Gastrocnemius medialis (tissue), 4 donors: ENCODE measurements at regions not wholly inside any gene's neighbourhood (a gene's known extent, or its start where the extent isn't known, plus 50 kb on each side); places are given as distances from the start of the nearest gene placed in this dataset.
"Not testable (repeated sequence)": the region's sequence is repeated elsewhere in the genome, so short reads cannot be mapped to it uniquely, and the experiment has no call there.

Source experiments
- ATAC-seq, 2 donors: fragments of 150-250 bp; one replicate each; pipeline ENCODE4 v1.9.1; 2016
- DNase-seq, 2 donors: peaks; one replicate each; pipeline ENCODE4 v3.0.0-alpha.2; 2019
- H3K27ac ChIP-seq, 4 donors: fragments of 200-600 bp; sonication (generic); 1 replicate in 1 of 4; 2 replicates in 3 of 4; pipeline ENCODE4 v1.5.1; 2016 to 2018; ENCODE audit warnings: mild to moderate bottlenecking in 2 of 4, moderate library complexity in 1 of 4
- H3K27me3 ChIP-seq, 3 donors: fragments of 200-600 bp; sonication (generic) in 2 of 3; 1 replicate in 1 of 3; 2 replicates in 2 of 3; pipeline versions ENCODE4 v1.5.1 to v1.6.0; 2016 to 2019; ENCODE audit warnings: mild to moderate bottlenecking in 1 of 3, moderate library complexity in 1 of 3
- H3K36me3 ChIP-seq, 2 donors: fragments of 200-600 bp; sonication (generic) in 1 of 2; one replicate each; pipeline ENCODE4 v1.5.1; 2017 to 2018
- H3K4me1 ChIP-seq, 2 donors: fragments of 200-600 bp; sonication (generic) in 1 of 2; one replicate each; pipeline ENCODE4 v1.5.1; 2016 to 2017; ENCODE audit warnings: mild to moderate bottlenecking in 2 of 2
- H3K4me3 ChIP-seq, 4 donors: fragments of 200-600 bp; sonication (generic) in 3 of 4; 1 replicate in 1 of 4; 2 replicates in 3 of 4; pipeline ENCODE4 v1.5.1; 2016 to 2019; ENCODE audit warnings: mild to moderate bottlenecking in 2 of 4
- H3K9me3 ChIP-seq, 3 donors: fragments of 200-600 bp; sonication (generic) in 2 of 3; 1 replicate in 1 of 3; 2 replicates in 2 of 3; pipeline ENCODE4 v1.5.1; 2016 to 2019
- CTCF ChIP-seq, 5 experiments: fragments of 450-650 bp in 3 of 5; fragments of 200-600 bp in 2 of 5; sonication (generic) in 2 of 5; IDR thresholded peaks in 4 of 5; conservative IDR thresholded peaks in 1 of 5; 1 replicate in 4 of 5; 2 replicates in 1 of 5; pipeline ENCODE4 v1.5.1; 2016 to 2019; ENCODE audit warnings: antibody characterized with exemption in 5 of 5, mild to moderate bottlenecking in 3 of 5, moderate library complexity in 3 of 5
- POLR2A ChIP-seq, 2 donors: fragments of 450-650 bp; IDR thresholded peaks; one replicate each; pipeline ENCODE4 v1.6.1; 2017; ENCODE audit warnings: antibody characterized with exemption in 2 of 2, mild to moderate bottlenecking in 2 of 2, moderate library complexity in 2 of 2
- in situ Hi-C, 4 donors: fragments of 200-750 bp; cut with MboI; loops; one replicate each; pipeline versions ENCODE4 v1.15.0 to v1.8.0; 2017; ENCODE audit warnings: low sequenced_read_pairs in 4 of 4
- intact Hi-C: fragments of 100-400 bp; cut with DNase I; formaldehyde crosslinking; loops from one replicate; pipeline ENCODE4 v1.15.1; 2023; ENCODE audit warnings: low total_unique reads

- DNase-seq = no peak
- no peaks in the 10 kb centered on the region for H3K36me3 ChIP-seq
- no peaks in the 10 kb centered on the region for H3K4me1 ChIP-seq
- intact Hi-C loops = no loop called here
- TF ChIP-seq POLR2A (IDR thresholded peaks at IDR 0.05) (no peak), CTCF (IDR thresholded peaks at IDR 0.05 in 4 of 5, conservative IDR thresholded peaks at IDR 0.05 in 1 of 5) (no peak)
- H3K27me3 ChIP-seq = no peaks in the 10 kb centered on the region
- no peak overlapping the region for H3K4me3 ChIP-seq
- H3K27ac ChIP-seq = no peak overlapping the region
- no peak for ATAC-seq
- in situ Hi-C loops = no loop called here
- no peaks in the 10 kb centered on the region for H3K9me3 ChIP-seq
These were observed 1168.6 kb upstream of the ALCAM start for GRCh38 chr3:104198131-104198530.

- no peaks in the 10 kb centered on the region for H3K27me3 ChIP-seq
- in situ Hi-C loops = no loop called here
These were observed 1159.8 kb upstream of the ALCAM start for GRCh38 chr3:104206925-104207324.

GRCh38 chr3:104214277-104214676 lies 1152.4 kb upstream of the ALCAM start:
- intact Hi-C loops = no loop called here
- H3K27me3 ChIP-seq = no peaks in the 10 kb centered on the region
- no peaks in the 10 kb centered on the region for H3K9me3 ChIP-seq
- H3K4me1 ChIP-seq = no peaks in the 10 kb centered on the region
- in situ Hi-C loops = no loop called here
- no peak overlapping the region for H3K27ac ChIP-seq
- no peak for DNase-seq
- ATAC-seq = no peak
- no peak overlapping the region for H3K4me3 ChIP-seq
- TF ChIP-seq POLR2A (IDR thresholded peaks at IDR 0.05) (no peak), CTCF (IDR thresholded peaks at IDR 0.05 in 4 of 5, conservative IDR thresholded peaks at IDR 0.05 in 1 of 5) (no peak)
- H3K36me3 ChIP-seq = no peaks in the 10 kb centered on the region

More at GRCh38 chr3:104206925-104207324, 1159.8 kb upstream of the ALCAM start:
- no peak overlapping the region for H3K27ac ChIP-seq
- ATAC-seq = no peak
- intact Hi-C loops = no loop called here
- DNase-seq = no peak
- no peaks in the 10 kb centered on the region for H3K9me3 ChIP-seq
- no peak for TF ChIP-seq CTCF (IDR thresholded peaks at IDR 0.05 in 4 of 5, conservative IDR thresholded peaks at IDR 0.05 in 1 of 5)
- no peak for TF ChIP-seq POLR2A (IDR thresholded peaks at IDR 0.05)
- no peaks in the 10 kb centered on the region for H3K36me3 ChIP-seq
- no peaks in the 10 kb centered on the region for H3K4me1 ChIP-seq
- H3K4me3 ChIP-seq = no peak overlapping the region

GRCh38 chr3:104214937-104215336 lies 1151.8 kb upstream of the ALCAM start:
- DNase-seq (no peak), ATAC-seq (no peak)
- Histone ChIP-seq H3K4me3 (no peak overlapping the region), H3K4me1 (no peaks in the 10 kb centered on the region), H3K36me3 (no peaks in the 10 kb centered on the region), H3K27ac (no peak overlapping the region), H3K27me3 (no peaks in the 10 kb centered on the region), H3K9me3 (no peaks in the 10 kb centered on the region)
- intact Hi-C loops (no loop called here), in situ Hi-C loops (no loop called here)
- TF ChIP-seq POLR2A (IDR thresholded peaks at IDR 0.05) = no peak
- TF ChIP-seq CTCF (IDR thresholded peaks at IDR 0.05 in 4 of 5, conservative IDR thresholded peaks at IDR 0.05 in 1 of 5) = no peak

GRCh38 chr3:104219046-104219445 lies 1147.7 kb upstream of the ALCAM start:
- H3K27ac ChIP-seq, in situ Hi-C loops, H3K27me3 ChIP-seq, ATAC-seq, H3K9me3 ChIP-seq, H3K4me3 ChIP-seq, DNase-seq, H3K4me1 ChIP-seq, H3K36me3 ChIP-seq, intact Hi-C loops: not testable (repeated sequence)
